DMS53 treated with DMSO at 0.1 percent for 48 hours (cell line): ENCODE measurements at regions not wholly inside any gene's neighbourhood (a gene's known extent, or its start where the extent isn't known, plus 50 kb on each side); places are given as distances from the start of the nearest gene placed in this dataset.

Experiments
- DNase-seq: peaks from one replicate; lab custom pipeline; 2025; ENCODE audit not compliant: unreplicated experiment; lab: John Stamatoyannopoulos, UW

DNA sequence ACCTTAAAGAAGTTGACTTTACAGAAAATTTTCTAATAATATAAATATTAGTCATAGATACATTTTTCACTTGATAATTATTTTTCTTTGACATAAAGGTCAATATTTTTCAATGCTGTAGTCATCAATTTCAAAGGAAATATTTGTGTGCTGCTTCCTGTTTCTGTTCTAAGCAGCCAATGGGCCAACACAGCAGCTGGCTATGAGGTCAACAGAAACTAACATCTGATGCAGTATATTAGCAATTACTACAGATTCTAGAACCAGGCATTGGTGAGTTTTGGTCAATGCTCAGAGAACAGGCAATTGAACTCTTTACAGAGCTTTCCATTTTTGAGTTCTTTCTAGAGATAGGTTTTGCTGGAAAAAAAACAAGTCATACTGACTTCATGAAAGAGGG is 669.6 kb upstream of the NRSN1 start:
- peak; percentile 10 for DNase-seq

DNA sequence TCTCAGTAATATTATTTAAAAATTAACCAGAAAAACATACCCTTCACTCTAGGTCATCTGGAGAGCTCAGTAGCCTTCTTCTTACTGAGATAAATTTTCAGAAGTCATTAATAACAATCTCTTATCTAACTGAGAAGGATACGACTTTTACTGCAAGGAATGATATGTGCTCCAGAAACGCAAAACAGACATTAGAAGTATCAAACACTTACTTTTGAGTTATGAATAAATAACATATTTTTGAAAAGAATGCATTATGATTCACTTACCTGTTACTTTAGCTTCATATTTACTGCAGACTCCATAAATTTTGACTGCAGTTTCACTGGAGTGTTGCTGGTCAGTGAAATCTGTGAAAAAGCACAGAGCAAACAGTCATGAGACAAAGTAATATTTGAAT is 668.7 kb upstream of the NRSN1 start:
- no peak for DNase-seq

DNA sequence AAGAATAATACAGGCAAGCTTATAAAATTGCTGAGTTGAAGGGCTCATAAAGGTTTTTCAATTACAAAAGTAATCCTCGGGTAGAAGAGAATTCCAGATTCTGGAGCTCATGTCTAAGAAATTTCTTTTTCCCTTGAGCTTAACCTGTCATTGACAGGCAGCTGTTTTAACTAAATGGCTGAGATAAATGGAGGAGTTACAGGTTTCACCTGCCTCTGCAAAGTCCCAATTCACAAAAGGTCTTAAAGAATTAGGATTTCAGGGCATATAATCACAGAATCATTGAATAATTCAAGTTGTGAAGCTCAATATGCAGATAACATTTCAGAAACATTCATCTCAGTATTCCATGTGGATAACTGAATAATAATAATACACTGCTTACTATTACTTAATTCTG is 660.1 kb upstream of the NRSN1 start:
- no peak for DNase-seq

DNA sequence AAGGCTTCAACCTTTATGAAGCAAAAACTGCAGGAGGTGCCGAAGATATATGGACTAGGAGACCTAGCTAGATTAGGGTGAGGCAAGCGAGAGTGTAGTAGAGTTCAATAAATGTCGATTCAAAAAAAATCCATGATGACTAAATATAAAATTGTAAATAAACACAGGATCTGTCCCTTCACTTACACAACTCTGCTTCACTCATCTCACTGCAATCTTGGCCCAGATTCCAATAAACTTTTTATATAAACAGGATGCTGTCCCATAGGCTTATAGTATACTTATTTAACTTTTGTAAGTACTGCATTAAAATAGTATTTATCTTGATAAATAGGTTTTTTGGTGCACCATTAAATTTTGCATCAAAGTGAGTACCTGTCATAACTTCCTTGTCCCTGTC is 648.4 kb upstream of the NRSN1 start:
- no peak for DNase-seq

DNA sequence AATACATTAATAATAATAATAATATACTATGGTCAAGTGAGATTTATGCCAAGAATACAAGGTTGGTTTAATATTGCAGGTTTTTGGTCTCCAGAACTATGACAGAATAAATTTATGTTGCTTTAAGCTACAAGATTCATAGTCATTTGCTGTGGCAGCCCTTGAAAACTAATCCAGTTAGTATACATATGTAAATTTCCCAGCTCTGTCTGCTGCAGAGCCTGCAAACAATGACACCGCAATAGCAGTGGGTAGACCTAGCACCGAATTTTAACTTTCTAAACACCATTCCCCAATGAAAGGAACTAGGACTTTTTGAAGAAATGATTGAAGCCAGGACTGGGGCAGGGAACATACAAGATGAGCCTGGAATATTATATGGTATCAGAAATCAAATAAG is 647.7 kb upstream of the NRSN1 start:
- no peak for DNase-seq

DNA sequence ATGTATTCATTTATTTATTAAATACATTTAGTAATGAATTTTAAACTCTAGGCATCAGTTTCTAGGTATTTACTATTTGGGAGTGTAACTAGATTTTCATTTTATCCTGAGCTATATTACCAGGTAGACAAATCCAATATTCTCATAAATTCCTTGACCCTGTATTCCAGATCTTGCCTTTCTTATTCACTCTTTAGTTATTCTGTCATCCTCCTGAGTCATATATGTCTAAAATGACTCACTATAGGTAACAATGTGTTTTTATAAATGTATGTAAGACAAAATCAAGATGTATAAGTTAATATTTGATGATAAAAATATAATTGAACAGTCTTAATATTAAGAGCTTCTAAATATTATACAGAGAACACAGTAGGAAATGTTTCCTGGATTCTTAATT is 642.1 kb upstream of the NRSN1 start:
- no peak for DNase-seq

DNA sequence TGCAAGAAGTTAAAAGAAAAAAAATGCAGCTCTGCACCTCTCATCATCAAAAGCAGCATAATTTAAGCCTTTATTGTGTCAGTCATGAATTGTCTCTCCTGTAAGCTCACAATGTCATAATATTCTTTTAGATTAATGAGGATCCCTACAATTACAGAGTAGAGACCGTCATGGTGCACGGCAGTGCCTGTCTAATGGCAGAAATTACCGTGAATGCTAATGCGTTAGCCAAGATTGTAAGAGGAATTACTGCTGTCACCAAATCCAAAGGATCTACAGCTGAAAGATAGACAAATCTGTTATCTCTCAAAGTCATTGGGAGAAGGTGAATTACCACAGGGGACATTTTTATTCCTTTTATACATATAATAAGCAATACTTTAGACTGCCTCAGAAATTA is 631.6 kb upstream of the NRSN1 start:
- no peak for DNase-seq

DNA sequence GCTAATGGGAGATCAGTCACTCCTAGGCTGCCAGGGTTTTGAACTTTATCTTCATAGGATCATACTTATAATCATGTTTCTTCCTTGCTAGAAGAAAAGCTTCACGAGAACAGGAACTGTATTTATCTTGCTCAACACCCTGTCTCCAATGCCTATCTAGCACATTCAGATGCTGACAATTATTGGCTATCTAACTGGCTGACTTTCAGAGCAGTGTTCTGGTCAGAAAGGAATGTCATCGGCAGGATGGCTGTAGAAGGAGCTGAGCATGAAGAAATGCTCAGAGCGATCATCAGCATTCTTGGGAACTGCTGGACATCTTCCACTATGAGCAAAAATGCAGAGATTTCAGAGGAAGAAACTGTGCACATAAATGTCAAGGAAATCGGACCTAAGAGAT is 628.0 kb upstream of the NRSN1 start:
- no peak for DNase-seq

DNA sequence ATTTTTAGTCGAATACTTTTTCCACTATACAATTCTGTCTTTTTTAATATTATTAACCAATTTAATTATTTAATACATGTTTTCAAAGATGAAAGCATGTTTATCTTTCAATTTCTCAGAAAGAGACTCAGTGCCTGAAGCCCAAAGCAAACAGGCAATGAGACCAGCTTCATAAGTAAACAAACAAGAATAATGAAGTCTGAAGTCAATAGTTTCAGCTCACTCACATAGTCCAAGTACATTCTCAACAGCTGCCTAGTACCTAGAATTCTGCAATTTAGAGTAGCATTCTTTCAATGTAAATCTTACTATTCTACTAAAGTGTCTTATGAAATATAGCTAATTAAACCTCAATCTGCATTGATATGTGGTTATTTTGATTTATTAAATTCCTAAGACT is 626.5 kb upstream of the NRSN1 start:
- peak; percentile 56 for DNase-seq

DNA sequence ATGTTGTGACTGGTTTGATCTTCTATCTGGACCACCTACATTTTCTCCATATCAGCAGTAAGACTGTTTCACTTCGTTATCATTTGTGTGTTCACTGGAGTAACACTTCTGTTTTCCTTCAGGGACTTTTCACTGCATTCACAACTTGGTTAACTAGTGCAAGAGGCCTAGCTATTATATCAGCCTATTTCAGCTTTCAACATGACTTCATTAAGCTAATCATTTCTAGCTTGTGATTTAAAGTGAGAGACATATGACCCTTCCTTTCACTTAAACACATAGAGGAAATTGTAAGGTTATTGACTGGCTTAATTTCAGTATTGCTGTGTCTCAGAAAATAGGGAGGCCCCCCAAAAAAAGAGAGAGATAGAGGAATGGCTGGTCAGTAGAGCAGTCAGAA is 622.8 kb upstream of the NRSN1 start:
- DNase-seq: no peak

DNA sequence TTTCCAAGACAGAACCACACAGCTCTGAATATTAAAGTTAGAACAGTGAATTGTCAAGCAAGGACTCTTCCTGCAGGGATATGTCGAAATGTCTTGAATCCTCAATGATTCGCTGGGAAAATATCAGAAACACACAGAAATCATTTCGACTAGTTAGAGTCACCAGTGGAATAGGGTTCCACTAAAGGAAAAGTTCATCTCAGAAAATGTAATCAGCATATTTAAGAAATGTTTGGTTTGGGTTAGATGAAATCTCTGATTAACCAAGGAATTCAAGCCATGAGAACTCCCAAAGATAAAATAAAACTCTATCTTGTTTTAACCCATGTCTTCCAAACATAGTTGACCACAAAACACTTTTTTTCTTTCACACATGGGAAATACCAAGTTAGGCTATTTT is 621.0 kb upstream of the NRSN1 start:
- no peak for DNase-seq

DNA sequence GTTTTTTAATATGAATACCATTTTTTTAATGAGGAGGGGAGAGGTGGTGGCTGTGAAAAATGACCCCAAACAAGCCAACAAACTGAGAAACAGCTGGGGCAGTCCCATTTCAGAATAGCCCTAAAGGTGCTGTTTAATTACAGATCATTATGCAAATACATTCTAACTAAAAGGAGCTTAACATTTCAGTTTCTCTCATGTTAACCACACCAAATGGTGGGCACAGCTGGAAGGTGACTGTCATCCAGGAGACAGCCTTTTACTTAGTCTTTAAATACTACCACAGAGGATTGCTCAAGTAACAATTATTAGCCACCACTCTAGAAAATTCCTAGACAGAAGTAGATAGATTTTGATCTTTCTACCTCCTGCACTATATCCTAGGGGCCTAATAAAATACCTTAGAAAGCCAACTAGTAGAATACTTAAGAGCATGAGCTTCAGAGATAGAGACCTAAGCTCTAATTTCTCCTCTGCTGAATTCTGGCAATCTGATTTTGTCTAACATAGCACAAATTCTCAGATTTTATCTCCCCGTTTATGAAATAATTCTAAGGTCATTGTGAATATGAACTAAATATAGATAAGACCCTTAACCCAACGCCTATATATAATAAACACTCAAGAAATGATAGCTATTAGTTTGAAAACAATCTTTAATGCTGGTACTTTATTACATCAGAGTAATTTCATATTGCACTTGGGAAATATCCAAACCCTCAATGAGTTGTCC is 615.1 kb upstream of the NRSN1 start:
- no peak for DNase-seq

DNA sequence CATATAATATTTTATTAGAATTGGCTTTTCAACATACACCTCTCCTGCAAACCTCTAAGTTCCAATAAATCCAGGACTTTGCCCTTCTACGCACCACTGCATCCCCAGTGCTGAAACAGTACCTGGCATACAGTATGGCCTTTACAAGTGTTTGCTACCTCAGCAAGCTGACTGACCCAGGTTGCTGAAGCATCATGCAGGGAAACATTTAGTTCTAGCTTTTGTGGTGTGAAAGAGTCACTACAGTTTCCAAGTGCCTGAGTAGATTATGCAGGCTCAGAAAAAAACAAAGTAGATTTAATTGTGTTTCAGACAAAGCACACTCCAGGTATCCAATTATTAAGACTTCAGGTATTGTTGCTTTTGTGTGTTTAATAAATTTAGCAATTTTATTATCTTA is 614.2 kb upstream of the NRSN1 start:
- no peak for DNase-seq

DNA sequence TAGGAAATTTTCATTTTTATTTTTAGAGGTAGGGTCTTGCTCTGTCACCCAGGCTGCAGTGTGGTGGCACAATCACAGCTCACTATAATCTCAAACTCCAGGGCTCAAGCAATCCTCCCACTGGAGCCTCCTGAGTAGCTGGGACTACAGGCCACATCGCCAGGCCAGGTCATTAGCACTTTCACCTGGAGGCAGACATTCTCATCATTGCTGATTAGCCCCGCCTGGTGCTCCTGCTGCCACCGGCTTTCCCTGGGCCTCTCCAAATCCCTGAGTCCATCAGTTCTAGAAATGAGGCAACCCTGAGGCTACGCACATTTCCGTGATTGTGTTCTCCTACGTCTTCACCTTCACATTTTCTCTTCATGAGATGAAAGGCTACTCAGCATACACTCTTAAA is 607.7 kb upstream of the NRSN1 start:
- no peak for DNase-seq

DNA sequence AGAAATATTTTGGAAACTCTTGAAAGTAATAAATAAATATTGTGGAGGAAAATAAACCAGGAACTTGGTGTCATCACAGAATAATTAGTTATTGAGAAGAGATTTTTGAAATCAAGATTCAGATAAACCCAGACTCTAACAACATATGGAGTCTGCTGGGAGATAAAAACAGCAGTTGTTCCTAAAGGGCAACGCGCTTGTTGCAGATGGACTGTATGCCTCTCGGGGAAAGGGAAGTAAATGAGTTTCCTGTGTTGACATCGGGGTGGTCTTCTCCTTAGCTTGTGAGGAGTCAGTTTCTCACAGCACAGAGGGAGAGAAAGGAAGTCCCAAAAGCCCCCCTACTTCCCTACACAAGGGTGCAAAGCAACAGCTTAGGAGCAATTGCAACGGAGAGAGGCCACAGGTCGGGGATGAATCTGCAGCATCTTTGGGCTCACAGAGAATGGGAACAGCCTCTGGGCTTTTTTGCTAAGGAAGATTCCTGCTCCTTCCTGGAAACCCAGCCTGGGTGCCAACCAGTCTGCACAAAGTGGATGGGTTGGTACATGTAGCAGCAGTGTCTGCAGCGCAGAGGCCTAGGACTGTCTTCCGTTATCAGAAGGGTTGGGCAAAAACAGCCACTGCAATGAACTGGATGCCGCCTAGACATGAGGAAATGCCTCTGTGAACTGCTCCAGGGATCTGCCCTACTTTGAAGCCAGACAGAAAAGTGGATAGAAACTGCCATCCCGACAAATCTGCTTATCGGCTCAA is 603.0 kb upstream of the NRSN1 start:
- no peak for DNase-seq

DNA sequence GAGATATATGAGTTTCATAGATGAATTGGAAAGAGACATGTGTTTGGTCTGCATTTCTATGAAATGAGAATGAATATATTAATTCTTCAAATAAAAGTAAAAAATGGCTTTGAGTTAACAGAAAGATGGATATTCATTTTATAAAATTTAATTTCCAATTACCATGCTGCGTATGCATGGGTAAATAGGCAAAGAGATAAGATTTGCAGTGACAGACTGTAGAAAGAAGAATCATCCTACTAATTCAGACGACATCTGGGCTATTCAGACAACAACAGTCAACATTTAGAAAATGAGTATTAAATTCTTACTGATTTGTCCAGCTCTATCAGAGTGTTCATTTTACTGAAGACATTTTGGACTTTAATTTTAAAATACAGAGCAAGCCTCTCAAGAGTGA is 602.2 kb upstream of the NRSN1 start:
- DNase-seq: no peak

DNA sequence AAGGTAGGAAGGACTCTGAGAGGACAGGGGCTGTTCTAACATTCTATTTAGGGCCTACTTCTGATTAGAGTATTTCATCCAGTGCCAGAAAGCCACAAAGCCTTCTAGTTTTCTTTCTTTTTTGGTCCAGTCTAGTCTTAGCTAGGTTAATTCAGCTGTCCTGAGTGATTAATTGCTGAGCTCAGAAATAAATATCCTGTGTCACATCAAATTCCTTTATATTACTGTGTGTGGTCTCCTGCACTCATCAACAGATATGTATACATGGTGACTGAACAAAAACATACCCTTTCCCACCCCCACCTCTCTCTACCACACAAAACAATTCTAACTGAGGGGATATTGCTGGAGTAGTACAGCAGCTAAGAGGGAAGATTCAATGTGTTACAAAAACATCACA is 601.5 kb upstream of the NRSN1 start:
- DNase-seq: no peak

DNA sequence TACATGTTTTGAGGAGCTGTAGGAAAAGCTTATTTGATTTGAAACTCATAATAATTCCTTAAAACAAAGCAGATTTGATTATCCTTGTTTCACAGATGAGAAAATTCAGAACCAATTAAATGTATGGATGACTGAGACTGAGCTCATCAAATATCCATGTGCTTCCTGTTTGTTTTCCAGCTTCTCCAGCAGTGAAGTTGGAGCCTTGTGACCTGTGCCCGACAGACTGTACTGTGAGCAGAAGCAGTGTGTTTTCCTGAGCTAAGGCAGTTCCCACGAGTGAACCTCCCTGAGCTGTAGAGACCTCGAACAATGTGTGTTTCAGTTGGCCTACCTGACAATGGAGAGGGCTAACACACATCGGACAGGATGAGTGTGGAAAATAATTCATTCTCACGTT is 599.5 kb upstream of the NRSN1 start:
- DNase-seq: no peak

DNA sequence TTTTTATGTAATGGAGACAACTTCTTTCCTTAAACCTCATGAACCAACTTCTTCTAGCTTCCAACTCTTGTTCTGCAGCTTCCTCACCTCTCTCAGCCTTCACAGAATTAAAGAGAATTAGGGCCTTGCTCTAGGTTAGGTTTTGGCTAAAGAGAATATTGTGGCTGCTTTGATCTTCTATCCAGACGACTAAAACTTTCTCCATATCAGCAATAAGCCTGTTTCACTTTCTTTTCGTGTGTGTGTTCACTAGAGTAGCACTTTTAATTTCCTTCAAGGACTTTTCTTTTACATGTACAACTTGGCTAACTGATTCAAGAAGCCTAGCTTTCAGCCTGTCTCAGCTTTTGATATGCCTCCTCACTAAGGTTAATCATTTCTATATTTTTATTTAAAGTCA is 596.1 kb upstream of the NRSN1 start:
- no peak for DNase-seq

DNA sequence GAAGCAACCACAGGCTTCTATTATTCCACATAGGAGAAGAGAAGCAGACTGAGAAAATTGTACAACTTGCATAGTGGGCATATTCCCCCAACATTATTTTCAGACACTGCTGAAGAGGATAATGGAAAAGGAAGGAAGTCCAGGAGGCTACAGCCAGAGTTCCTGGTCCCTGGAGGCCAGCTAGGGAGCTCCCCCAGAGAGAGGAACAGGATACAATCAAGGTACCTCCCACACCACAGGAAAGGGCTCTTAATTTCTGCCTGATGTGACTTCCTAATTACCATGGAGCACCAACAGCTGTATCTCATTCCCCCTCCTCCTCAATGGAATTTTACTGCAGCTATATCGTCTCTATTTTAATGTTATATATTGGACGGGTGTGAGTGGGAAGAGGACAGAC is 594.3 kb upstream of the NRSN1 start:
- no peak for DNase-seq

DNA sequence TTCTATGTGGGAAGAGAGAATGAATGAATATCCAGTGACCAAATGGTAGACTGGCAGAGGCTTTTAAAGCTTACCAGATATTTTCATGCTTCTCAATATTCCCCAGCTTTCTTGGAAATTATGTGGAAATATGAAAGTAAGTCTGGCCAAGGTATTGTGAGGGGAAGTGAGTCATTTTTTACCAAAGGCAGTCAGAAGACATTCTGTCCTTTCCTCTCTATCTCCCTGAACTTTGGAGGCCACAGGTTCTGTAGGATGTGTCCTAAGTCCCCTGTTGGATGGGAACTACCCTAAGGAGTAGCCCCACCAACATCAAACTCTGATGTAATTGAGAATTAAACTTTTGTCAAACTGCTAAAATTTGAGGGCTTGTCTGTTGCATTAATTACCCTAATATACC is 593.8 kb upstream of the NRSN1 start:
- no peak for DNase-seq

DNA sequence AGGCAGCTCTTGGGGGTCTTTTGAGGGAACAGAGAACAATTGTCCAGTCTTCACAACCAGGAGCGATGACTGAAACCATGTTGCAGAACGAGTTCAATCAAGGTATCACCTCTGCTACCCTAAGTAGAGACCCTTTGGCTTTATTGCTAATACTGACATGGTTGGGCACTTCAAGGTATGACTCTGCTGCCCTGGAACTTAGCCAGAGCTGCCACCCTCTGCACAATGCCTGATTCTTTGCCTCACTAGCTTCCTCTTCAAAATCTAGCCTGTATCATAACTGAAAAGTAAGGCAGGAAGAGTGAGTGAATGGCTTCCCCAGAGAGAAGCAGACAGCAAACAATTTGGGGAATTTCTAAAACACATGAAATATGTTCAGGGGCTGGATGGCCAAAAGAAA is 592.7 kb upstream of the NRSN1 start:
- no peak for DNase-seq

DNA sequence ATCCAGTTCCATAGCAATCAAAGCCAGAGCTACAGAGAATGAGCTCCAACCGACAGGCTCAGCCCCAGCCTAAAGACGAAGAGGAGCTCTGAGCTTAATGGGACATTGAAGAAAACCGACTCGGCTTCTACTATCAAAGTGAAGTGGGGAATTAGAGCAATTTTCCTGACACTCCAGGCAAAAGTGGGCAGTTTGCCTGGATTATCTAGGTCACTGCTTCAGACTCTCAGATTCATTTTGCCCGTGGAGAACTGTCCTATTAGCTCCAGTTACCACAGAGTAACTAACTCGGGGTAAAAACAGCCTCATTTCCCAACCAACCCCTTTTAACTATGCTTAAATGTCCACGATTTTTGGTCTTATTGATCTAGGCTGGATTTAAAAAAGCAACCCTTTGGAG is 592.1 kb upstream of the NRSN1 start:
- DNase-seq: no peak
